Osteoblast (primary cell): ENCODE measurements at regions not wholly inside any gene's neighbourhood (a gene's known extent, or its start where the extent isn't known, plus 50 kb on each side); places are given as distances from the start of the nearest gene placed in this dataset.

ENCODE experiments used
- DNase-seq: peaks from one replicate; pipeline ENCODE4 v3.0.0; 2011; ENCODE audit warnings: low spot score, mixed read lengths; ENCODE audit not compliant: insufficient read length; ENCODE audit errors: missing footprints
- H2AFZ ChIP-seq: 2 replicates; pipeline ENCODE4 v1.6.0; 2011; ENCODE audit warnings: mild to moderate bottlenecking, low read length
- H3K27ac ChIP-seq: 2 replicates; pipeline ENCODE4 v1.5.1; 2011; ENCODE audit warnings: mild to moderate bottlenecking, low read depth, low read length, moderate library complexity
- H3K27me3 ChIP-seq: 2 replicates; pipeline ENCODE4 v1.6.0; 2012; ENCODE audit warnings: mild to moderate bottlenecking, control low read depth, inconsistent platforms, low read length, moderate library complexity; ENCODE audit not compliant: insufficient read depth
- H3K36me3 ChIP-seq: 2 replicates; pipeline ENCODE4 v1.5.1; 2011; ENCODE audit warnings: mild to moderate bottlenecking, low read length, control low read depth, moderate library complexity; ENCODE audit not compliant: insufficient read depth
- H3K4me1 ChIP-seq: 2 replicates; pipeline ENCODE4 v1.5.1; 2011; ENCODE audit warnings: mild to moderate bottlenecking, low read length, control low read depth, moderate library complexity; ENCODE audit not compliant: insufficient read depth
- H3K4me2 ChIP-seq: 2 replicates; pipeline ENCODE4 v1.6.0; 2011; ENCODE audit warnings: mild to moderate bottlenecking, low read length; ENCODE audit not compliant: insufficient read depth
- H3K4me3 ChIP-seq: fragments of 200-600 bp; sonication (generic); 3 replicates; pipeline ENCODE4 v1.5.1; 2012; ENCODE audit warnings: mild to moderate bottlenecking, low read length, inconsistent platforms; ENCODE audit not compliant: insufficient read depth
- H3K79me2 ChIP-seq: 2 replicates; pipeline ENCODE4 v1.6.0; 2012; ENCODE audit warnings: mild to moderate bottlenecking, low read length, control low read depth, inconsistent platforms; ENCODE audit not compliant: insufficient read depth
- H3K9me3 ChIP-seq: 2 replicates; pipeline ENCODE4 v1.5.1; 2011; ENCODE audit warnings: low read depth, low read length, control low read depth
- H4K20me1 ChIP-seq: 2 replicates; pipeline ENCODE4 v1.6.0; 2012; ENCODE audit warnings: mild to moderate bottlenecking, low read length, control low read depth; ENCODE audit not compliant: insufficient read depth
- CTCF ChIP-seq: IDR thresholded peaks from 2 replicates; pipeline ENCODE4 v1.5.1; 2011; ENCODE audit warnings: mild to moderate bottlenecking, low read depth, low read length, moderate library complexity; ENCODE audit errors: extremely low read depth

DNA sequence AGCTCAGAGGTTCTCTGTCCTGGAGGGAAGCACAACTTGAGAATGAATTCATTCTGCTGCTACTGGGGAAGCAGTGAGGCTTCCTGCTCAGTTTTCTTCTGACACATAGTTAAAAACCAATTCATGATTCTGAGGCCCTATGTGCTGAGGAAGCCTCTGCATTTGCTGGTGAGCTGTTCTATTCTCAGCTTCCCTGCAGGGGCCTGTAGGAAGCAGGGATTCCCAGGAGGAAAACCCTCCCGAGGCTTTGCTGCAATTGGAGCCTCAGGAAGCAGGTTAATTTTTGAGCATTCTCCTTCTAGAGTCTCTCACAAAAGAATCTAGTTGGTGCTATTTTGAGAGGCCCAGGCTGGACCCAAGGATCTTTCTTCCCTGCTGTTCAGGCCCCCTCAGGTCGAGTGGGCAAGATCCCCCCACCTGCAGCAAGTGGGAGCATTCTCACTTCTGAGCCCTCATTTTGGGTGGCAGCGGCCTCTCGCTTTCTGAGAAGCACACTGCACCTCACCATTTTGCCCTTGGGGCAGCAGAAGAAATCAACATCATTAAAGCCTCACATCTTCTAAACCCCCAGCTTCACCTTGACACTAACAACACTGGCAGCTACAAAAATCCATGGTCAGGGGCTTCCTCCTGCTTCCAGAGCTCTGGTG lies 197.5 kb upstream of the TSC22D2 start:
- no peak for TF ChIP-seq CTCF
- peak overlapping the region; percentile 80 for H2AFZ ChIP-seq

DNA sequence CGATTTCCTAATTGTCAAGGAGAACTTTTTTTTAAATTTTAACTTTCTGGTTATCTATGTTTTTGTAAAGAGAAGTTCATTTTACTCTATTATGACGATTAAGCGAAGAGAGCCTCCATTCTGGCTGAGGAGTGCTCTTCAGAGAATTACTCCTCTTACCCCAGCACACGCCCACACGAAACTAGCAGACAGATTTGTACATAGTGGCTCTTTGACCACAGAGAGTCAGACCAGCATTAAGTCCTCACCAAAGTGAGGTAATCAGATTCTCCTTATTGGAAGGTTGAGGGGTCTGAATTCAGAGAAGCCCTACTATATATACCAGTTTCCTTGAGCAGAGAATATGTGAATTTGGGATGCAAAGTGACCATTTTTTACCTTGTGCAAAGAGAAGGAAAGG lies 204.8 kb upstream of the TSC22D2 start:
- no peak for DNase-seq
- Histone ChIP-seq H3K4me3 (no peak overlapping the region), H3K4me2 (no peak overlapping the region), H4K20me1 (no peaks in the 10 kb centered on the region), H3K4me1 (peaks cover 2% of the 10 kb centered on the region), H3K27ac (no peak overlapping the region), H3K9me3 (no peaks in the 10 kb centered on the region), H3K79me2 (no peaks in the 10 kb centered on the region), H3K36me3 (no peaks in the 10 kb centered on the region), H2AFZ (no peak overlapping the region), H3K27me3 (no peaks in the 10 kb centered on the region)
- no peak for TF ChIP-seq CTCF

More for the DNA sequence above, 197.5 kb upstream of the TSC22D2 start:
- Histone ChIP-seq H4K20me1 (no peaks in the 10 kb centered on the region), H3K79me2 (no peaks in the 10 kb centered on the region), H3K4me3 (no peak overlapping the region), H3K27ac (no peak overlapping the region), H3K27me3 (no peaks in the 10 kb centered on the region), H3K4me1 (peaks cover 10% of the 10 kb centered on the region), H3K36me3 (no peaks in the 10 kb centered on the region), H3K4me2 (peak overlapping the region; percentile 8), H3K9me3 (no peaks in the 10 kb centered on the region)
- no peak for DNase-seq

GRCh38 chr3:150202711-150203110 lies 205.4 kb upstream of the TSC22D2 start:
- no peaks in the 10 kb centered on the region for H3K27me3 ChIP-seq
- TF ChIP-seq CTCF: no peak
- no peaks in the 10 kb centered on the region for H3K36me3 ChIP-seq
- no peak for DNase-seq
- H3K4me3 ChIP-seq: no peak overlapping the region
- no peak overlapping the region for H3K27ac ChIP-seq
- H3K4me2 ChIP-seq: no peak overlapping the region
- H4K20me1 ChIP-seq: no peaks in the 10 kb centered on the region
- no peak overlapping the region for H2AFZ ChIP-seq
- H3K79me2 ChIP-seq: no peaks in the 10 kb centered on the region
- peaks cover 2% of the 10 kb centered on the region for H3K4me1 ChIP-seq
- H3K9me3 ChIP-seq: no peaks in the 10 kb centered on the region

DNA sequence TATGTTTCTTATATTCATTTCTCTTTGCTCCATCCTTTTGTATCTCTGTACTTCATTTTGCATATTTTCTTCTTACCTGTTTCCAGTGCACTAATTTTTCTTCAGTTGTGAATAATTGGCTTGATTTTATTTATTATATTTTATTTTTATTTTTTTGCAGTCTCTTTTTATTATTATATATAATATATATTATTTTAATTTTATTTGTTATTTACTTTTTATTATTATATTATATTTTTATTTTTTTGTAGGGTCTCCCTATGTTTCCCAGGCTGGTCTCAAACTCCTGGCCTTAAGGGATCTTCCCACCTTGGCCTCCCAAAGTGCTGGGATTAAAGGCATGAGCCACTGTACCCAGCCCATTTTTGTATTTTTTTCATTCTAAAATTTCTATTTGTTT lies 213.1 kb upstream of the TSC22D2 start:
- H2AFZ ChIP-seq: no peak overlapping the region
- no peaks in the 10 kb centered on the region for H3K79me2 ChIP-seq
- H3K27me3 ChIP-seq: no peaks in the 10 kb centered on the region
- no peaks in the 10 kb centered on the region for H3K9me3 ChIP-seq
- no peak overlapping the region for H3K4me3 ChIP-seq
- no peak for DNase-seq
- H3K36me3 ChIP-seq: no peaks in the 10 kb centered on the region
- no peak overlapping the region for H3K4me2 ChIP-seq
- H3K4me1 ChIP-seq: no peaks in the 10 kb centered on the region
- TF ChIP-seq CTCF: no peak
- H3K27ac ChIP-seq: no peak overlapping the region
- H4K20me1 ChIP-seq: no peaks in the 10 kb centered on the region
